ENCODE measurements at regions not wholly inside any gene's neighbourhood (a gene's known extent, or its start where the extent isn't known, plus 50 kb on each side); places are given as distances from the start of the nearest gene placed in this dataset.

- DNase-seq (ENCODE audit: low read depth in 3 of 3) = no peak
Observed at GRCh38 chr12:75725521-75726111, 214.2 kb upstream of the KRR1 start.

- no peak for DNase-seq (ENCODE audit: low read depth in 3 of 3)
Observed at GRCh38 chr12:75724928-75725312, 213.5 kb upstream of the KRR1 start.

- no peak for DNase-seq (ENCODE audit: low read depth in 3 of 3)
Observed at GRCh38 chr12:75724307-75724927, 213.0 kb upstream of the KRR1 start.

DNA sequence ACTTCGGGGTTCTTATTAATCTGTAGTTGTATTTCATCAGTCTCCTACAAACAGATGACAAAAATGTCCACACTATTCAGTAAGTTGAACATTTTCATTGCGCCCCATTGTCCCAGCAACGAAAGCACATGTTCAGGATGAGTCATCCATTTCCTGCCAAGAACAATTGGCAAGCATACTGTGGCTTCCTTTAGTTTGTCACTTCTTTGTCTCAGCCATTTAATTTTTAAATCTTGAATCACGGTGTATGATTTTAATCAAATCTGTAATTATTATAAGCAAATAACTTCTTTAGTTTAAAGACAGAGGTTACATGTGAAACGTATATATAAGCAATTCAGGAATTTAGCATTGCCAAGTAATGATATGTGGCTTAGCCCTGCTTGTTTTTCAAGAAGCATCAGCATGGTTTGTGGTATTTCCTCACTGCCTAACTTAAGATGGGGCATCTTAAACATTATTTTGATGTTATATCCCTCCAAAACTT is 211.3 kb upstream of the KRR1 start:
- peak in 1 of 3 donors; percentile 8 for DNase-seq (ENCODE audit: low read depth in 3 of 3)

DNA sequence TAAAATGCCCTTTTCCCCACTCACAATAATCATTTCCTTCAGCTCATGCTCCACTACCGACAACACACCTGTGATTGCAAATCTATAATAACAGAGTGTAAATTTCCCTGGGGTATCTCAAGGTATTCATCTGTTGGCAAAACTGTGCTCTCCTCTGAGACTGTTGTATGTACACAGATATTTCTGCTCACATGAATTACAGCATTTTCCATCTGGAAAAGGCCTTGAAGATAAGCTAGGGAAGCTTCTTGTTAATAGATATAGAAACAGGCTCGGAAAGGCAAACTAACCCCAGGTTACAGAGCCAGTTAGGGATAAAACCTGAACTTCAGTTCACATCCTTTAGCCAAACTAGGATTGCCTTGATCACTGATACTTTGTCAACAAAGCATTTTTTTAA is 210.4 kb upstream of the KRR1 start:
- DNase-seq (ENCODE audit: low read depth in 3 of 3) = no peak

GRCh38 chr12:75720812-75721641 is 209.6 kb upstream of the KRR1 start:
- no peak for DNase-seq (ENCODE audit: low read depth in 3 of 3)

DNA sequence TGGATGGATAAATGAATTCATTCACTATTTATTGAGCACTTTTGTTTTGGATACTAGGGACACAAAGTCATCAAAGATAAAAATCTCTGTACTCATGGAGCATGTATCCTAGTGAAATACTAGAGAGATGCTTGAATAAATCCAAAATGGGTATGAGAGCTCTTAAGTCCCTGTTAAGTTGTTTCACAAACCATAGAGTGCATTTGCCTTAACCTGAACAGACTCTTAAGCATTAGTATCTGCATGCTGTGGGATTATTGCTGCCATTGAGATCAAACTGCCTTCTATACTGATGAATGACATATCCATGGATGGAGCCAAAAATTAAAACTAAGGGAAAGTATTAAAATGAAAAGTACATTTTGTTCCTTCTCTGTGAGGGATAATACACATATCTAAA is 206.5 kb upstream of the KRR1 start:
- DNase-seq (ENCODE audit: low read depth in 3 of 3) = no peak

DNA sequence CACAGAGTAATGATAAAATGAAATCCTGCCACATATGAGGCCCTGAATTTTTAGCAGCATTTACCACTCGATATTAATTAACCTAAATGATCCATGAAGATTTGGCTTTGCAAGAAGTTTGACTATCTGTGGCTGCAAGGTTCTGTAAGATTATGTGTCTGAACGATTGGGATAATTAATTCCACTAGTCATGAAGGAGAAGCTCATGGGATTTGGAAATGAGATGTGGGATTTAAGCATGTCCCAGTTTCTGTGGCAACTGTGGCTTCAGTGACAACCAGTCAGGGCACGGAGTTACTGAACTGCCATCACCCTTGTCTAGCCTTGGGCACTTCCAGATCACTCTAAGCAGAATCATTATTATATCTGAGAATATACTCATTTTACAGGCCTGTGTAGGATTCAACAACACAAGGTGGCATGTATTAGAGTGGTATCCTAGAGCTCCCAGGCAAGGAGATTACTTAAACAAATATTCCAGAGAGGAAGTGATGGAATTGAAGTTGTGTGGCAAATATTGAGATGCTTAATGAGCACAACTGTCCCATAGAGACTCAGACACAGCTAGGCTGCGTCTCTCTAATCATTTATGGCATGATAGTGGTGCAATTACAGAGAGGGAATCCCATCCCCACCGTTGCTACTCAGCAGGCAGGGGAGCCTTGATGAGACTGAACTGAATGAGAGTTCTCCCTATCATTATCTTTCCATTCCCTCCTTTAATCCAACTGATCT is 205.0 kb upstream of the KRR1 start:
- no peak for DNase-seq (ENCODE audit: low read depth in 3 of 3)

DNA sequence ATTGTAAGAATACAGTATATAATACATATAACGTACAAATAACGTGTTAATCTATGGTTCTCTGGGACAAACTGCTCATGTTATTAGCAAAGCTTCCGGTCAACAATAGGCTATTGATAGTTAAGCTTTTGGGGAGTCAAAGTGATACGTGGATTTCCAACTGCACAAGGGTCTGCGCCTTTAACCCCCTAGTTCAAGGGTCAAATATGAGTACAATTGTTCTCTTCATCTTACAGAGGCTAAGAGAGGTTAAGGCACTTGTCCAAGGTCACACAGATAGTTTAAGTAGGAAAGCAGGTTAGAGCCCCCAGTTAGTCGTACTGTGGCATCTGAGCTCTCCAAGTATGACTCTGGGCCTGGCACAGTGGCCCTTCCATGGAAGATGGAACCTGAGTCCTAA is 204.3 kb upstream of the KRR1 start:
- DNase-seq (ENCODE audit: low read depth in 3 of 3) = no peak

- no peak for DNase-seq (ENCODE audit: low read depth in 3 of 3)
Observed at GRCh38 chr12:75715323-75715644, 203.9 kb upstream of the KRR1 start.

GRCh38 chr12:75714462-75715322 is 203.3 kb upstream of the KRR1 start:
- DNase-seq (ENCODE audit: low read depth in 3 of 3) = no peak

DNA sequence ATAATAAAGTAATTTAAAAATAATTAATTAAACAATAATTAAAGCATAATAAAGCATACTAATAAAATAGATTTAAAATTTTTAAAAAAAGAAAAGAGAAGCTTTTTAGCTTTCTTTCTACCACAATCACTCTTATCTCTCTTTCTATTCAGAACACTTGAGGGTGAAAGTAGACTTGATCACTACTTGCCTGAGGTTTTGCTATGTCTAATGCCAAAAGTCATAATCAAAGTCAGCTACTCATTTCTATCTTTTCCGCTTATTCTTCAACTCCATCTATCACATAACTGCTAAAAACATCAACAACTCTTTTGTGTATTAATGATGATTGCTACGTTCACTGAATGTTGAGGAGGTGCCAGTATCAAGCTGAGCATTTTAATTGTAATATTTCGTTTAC is 202.0 kb upstream of the KRR1 start:
- DNase-seq (ENCODE audit: low read depth in 3 of 3) = no peak

GRCh38 chr12:75712223-75712622 is 200.8 kb upstream of the KRR1 start:
- DNase-seq (ENCODE audit: low read depth in 3 of 3) = no peak

- DNase-seq (ENCODE audit: low read depth in 3 of 3) = no peak
Observed at GRCh38 chr12:75711271-75711670, 199.9 kb upstream of the KRR1 start.

GRCh38 chr12:75710361-75711069 is 199.1 kb upstream of the KRR1 start:
- no peak for DNase-seq (ENCODE audit: low read depth in 3 of 3)

GRCh38 chr12:75709503-75709902 is 198.1 kb upstream of the KRR1 start:
- no peak for DNase-seq (ENCODE audit: low read depth in 3 of 3)

GRCh38 chr12:75708802-75709201 is 197.4 kb upstream of the KRR1 start:
- DNase-seq (ENCODE audit: low read depth in 3 of 3) = no peak

- DNase-seq (ENCODE audit: low read depth in 3 of 3) = no peak
Observed at GRCh38 chr12:75707983-75708382, 196.6 kb upstream of the KRR1 start.

DNA sequence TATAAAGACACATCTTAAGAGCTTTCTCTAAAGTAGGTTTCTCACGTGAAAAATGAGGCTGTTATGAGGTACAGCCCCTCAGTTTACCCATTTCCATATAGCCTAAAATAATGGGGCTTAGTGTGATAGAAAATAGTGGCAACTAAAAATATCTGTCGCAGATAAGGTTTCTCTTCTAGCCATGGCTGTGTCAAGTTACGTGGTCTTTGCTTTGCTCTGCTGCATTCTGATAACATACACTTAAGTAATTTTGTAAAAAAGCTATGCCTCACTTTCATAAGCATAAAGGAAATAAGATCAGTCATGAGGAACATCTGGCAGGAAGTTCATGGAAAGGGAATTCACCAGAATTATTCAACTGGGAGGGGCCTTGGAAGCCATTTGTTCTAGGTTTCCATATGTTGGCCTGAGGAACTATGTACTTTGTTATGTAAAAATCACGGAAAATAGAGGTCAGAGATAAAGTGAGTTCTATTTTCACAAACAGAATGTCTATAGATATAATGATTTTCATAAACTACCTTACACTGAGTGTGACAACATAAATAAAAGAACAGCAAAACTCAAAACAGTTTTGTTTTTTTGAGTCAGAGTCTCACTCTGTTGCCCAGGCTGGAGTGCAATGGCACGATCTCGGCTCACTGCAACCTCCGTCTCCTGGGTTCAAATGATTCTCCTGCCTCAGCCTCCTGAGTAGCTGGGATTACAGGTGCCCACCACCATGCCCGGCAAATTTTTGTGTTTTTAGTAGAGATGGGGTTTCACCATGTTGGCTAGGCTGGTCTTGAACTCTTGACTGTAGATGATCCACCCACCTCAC is 195.6 kb upstream of the KRR1 start:
- DNase-seq (ENCODE audit: low read depth in 3 of 3) = no peak

All from stimulated activated CD4-positive, alpha-beta T cell treated with anti-CD3 and anti-CD28 coated beads, TNF-alpha, amount 100 ng/mL, for 48 hours (primary cell).